Fibroblast of lung (primary cell): ENCODE measurements at regions not wholly inside any gene's neighbourhood (a gene's known extent, or its start where the extent isn't known, plus 50 kb on each side); places are given as distances from the start of the nearest gene placed in this dataset.

Experiments used
- DNase-seq, 2 donors: peaks; one replicate each; pipeline versions ENCODE4 v3.0.0 to v3.0.0-alpha.2; 2010; ENCODE audit warnings: low read depth in 2 of 2
- H2AFZ ChIP-seq: 2 replicates; pipeline ENCODE4 v1.5.1; 2012; ENCODE audit warnings: low read length, control low read depth, inconsistent platforms
- H3K27ac ChIP-seq: 2 replicates; pipeline ENCODE4 v1.5.1; 2011; ENCODE audit warnings: low read length, control low read depth; ENCODE audit not compliant: insufficient read depth
- H3K27me3 ChIP-seq: 2 replicates; pipeline ENCODE4 v1.5.1; 2011; ENCODE audit warnings: mild to moderate bottlenecking, low read length; ENCODE audit not compliant: control insufficient read depth, insufficient read depth
- H3K36me3 ChIP-seq: 2 replicates; pipeline ENCODE4 v1.5.1; 2011; ENCODE audit warnings: low read length; ENCODE audit not compliant: control insufficient read depth, insufficient read depth
- H3K4me1 ChIP-seq: 2 replicates; pipeline ENCODE4 v1.5.1; 2011; ENCODE audit warnings: low read length; ENCODE audit not compliant: control insufficient read depth, insufficient read depth; ENCODE audit errors: extremely low read depth
- H3K4me2 ChIP-seq: 2 replicates; pipeline ENCODE4 v1.5.1; 2011; ENCODE audit warnings: low read length, control low read depth; ENCODE audit not compliant: insufficient read depth; ENCODE audit errors: extremely low read depth
- H3K4me3 ChIP-seq, 4 experiments: fragments of 200-600 bp in 1 of 4; sonication (generic) in 1 of 4; replicated peaks in 1 of 4; 2 replicates each; pipeline ENCODE4 v1.5.1; 2011 to 2016; ENCODE audit warnings: low read length in 4 of 4, low read depth in 3 of 4, mild to moderate bottlenecking in 3 of 4, control low read depth in 2 of 4, inconsistent platforms in 1 of 4, mixed read lengths in 1 of 4; ENCODE audit not compliant: insufficient read depth in 1 of 4; ENCODE audit errors: control extremely low read depth in 1 of 4
- H3K79me2 ChIP-seq: 2 replicates; pipeline ENCODE4 v1.5.1; 2012; ENCODE audit warnings: mild to moderate bottlenecking, low read length, inconsistent platforms; ENCODE audit not compliant: control insufficient read depth, insufficient read depth
- H3K9ac ChIP-seq: 2 replicates; pipeline ENCODE4 v1.5.1; 2011; ENCODE audit warnings: mild to moderate bottlenecking, low read length, control low read depth; ENCODE audit not compliant: insufficient read depth
- H3K9me3 ChIP-seq: 2 replicates; pipeline ENCODE4 v1.5.1; 2012; ENCODE audit warnings: low read depth, low read length; ENCODE audit not compliant: control insufficient read depth, insufficient read depth
- H4K20me1 ChIP-seq: 2 replicates; pipeline ENCODE4 v1.5.1; 2011; ENCODE audit warnings: low read length; ENCODE audit not compliant: control insufficient read depth, insufficient read depth; ENCODE audit errors: extremely low read depth
- EZH2 ChIP-seq: IDR thresholded peaks from 2 replicates; pipeline ENCODE4 v1.5.1; 2012; ENCODE audit warnings: low read length, control low read depth, mild to moderate bottlenecking; ENCODE audit errors: missing control alignments
- TF ChIP-seq, protein P1 (sequence below), 2 donors: IDR thresholded peaks in 1 of 2; conservative IDR thresholded peaks in 1 of 2; 1 replicate in 1 of 2; 2 replicates in 1 of 2; pipeline ENCODE4 v1.5.1; 2011 to 2012; ENCODE audit warnings: low read length in 2 of 2, control low read depth in 1 of 2, inconsistent platforms in 1 of 2, low read depth in 1 of 2, mild to moderate bottlenecking in 1 of 2

DNA sequence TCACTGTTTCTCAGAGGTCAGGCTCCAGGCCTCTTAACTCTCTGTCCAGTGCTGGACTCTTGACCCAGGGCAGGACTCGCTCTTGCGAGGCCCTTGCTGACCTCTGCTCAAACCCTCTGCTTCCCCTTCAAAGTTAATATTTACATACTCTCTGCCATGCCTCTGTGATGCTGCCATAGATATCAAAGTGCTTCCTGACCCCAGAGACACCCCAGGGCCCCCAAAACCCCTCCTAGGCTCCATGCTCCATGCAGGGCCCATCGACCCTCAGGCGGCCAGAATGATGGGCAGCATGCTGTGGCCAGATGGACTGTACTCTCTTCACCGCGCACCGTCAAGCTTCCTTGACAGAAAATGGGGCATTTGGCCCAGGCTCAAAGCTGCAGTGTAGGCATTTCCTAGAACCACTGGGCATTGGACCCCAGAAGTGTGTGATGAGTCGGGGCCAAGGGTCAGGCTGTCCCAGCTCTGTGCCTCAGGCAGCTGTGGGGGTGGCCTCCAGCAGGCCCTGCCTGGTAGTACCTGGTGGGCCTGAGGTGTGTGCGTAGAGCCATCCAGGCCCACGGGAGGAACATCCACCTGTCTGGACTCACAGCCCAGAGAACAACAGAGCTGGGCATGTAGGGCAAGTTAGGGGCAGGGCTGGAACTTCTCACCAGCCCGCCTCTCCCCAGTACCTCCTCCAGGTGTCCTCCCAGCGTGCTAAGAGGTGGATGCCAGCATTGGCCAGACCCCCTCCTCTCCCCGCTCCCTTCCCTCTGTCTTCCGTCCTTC lies 142.8 kb downstream of the VEGFA start:
- TF ChIP-seq, protein P1, sequence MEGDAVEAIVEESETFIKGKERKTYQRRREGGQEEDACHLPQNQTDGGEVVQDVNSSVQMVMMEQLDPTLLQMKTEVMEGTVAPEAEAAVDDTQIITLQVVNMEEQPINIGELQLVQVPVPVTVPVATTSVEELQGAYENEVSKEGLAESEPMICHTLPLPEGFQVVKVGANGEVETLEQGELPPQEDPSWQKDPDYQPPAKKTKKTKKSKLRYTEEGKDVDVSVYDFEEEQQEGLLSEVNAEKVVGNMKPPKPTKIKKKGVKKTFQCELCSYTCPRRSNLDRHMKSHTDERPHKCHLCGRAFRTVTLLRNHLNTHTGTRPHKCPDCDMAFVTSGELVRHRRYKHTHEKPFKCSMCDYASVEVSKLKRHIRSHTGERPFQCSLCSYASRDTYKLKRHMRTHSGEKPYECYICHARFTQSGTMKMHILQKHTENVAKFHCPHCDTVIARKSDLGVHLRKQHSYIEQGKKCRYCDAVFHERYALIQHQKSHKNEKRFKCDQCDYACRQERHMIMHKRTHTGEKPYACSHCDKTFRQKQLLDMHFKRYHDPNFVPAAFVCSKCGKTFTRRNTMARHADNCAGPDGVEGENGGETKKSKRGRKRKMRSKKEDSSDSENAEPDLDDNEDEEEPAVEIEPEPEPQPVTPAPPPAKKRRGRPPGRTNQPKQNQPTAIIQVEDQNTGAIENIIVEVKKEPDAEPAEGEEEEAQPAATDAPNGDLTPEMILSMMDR (conservative IDR thresholded peaks at IDR 0.05 in 1 of 2, IDR thresholded peaks at IDR 0.05 in 1 of 2; ENCODE audit: low read depth in 1 of 2, low read length in 2 of 2), result no peak
- TF ChIP-seq EZH2, result no peak
- DNase-seq, result no peak
- H3K4me2 ChIP-seq, result no peak overlapping the region
- H3K79me2 ChIP-seq, result no peaks in the 10 kb centered on the region
- H3K4me3 ChIP-seq, result no peak overlapping the region
- peaks cover 2% of the 10 kb centered on the region for H3K27me3 ChIP-seq
- H3K4me1 ChIP-seq, result no peaks in the 10 kb centered on the region
- no peaks in the 10 kb centered on the region for H4K20me1 ChIP-seq
- no peak overlapping the region for H2AFZ ChIP-seq
- no peaks in the 10 kb centered on the region for H3K9me3 ChIP-seq
- H3K27ac ChIP-seq, result no peak overlapping the region
- H3K9ac ChIP-seq, result no peak overlapping the region
- no peaks in the 10 kb centered on the region for H3K36me3 ChIP-seq

DNA sequence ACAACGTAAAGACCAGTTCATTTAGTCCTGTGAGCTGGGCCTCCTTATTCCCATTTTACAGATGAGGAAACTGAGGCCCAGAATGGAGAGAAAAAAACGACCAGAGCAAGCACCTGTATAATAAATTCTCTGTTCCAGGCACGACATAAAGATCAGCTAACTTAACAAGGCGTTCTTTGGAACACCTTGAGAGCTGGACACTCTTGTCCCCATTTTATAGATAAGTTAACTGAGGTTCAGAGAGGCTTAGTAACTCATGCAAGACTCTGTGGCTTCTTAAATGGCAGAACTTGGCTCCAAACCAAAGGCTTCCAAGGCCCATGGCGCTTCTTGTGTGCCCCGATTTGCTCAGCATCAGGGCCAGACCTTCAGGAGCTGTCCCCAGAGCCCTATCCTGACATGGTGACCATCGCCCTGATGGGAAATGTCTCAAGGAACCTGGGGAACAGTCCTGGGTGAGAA lies 142.1 kb downstream of the VEGFA start:
- H3K27me3 ChIP-seq, result peaks cover 2% of the 10 kb centered on the region
- no peak for DNase-seq
- TF ChIP-seq EZH2, result no peak
- TF ChIP-seq, protein P1 (conservative IDR thresholded peaks at IDR 0.05 in 1 of 2, IDR thresholded peaks at IDR 0.05 in 1 of 2; ENCODE audit: low read depth in 1 of 2, low read length in 2 of 2), result no peak
- H3K4me3 ChIP-seq, result no peak overlapping the region
- no peak overlapping the region for H3K4me2 ChIP-seq
- no peaks in the 10 kb centered on the region for H3K79me2 ChIP-seq
- H3K27ac ChIP-seq, result no peak overlapping the region
- H3K4me1 ChIP-seq, result no peaks in the 10 kb centered on the region
- H3K9ac ChIP-seq, result no peak overlapping the region
- H3K9me3 ChIP-seq, result no peaks in the 10 kb centered on the region
- no peaks in the 10 kb centered on the region for H4K20me1 ChIP-seq
- no peaks in the 10 kb centered on the region for H3K36me3 ChIP-seq
- no peak overlapping the region for H2AFZ ChIP-seq

DNA sequence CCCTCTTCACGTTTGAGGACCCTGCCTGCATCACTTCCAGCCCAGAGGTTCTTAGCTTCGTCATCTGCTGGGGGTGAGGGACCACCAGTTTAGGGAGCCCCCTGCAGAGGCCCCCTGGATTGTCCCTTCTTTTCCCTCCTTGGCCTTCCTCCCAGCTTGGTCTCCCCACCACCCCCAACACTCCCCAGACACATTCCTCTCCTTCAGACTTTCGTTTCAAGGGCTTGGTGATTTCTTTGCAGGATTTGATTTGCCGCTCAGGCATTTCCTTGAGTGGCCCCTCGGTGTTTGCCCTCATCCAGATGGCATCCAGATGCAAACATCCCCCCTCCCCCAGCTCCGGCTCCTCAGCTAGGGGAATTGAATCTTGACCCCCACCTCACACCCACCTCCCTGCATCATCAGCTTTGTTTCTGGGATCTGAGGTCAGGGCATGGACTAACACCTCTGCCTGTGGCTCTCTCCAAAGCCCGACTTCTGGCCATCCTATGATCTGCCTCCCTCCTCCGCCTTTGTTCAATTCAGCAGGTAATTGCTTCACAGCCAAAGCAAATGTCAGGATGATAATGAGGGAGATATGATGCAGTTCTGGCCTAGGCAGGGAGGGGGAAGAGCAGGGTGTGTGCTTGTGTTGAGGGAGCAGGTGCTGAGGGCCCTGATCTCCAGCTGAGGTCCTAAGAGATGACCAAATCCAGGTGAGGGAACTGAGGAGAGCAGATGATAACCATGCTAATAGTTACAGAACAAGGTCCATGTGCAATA lies 141.5 kb downstream of the VEGFA start:
- Histone ChIP-seq H2AFZ (no peak overlapping the region), H3K4me1 (no peaks in the 10 kb centered on the region), H3K9me3 (no peaks in the 10 kb centered on the region), H3K27ac (no peak overlapping the region), H3K79me2 (no peaks in the 10 kb centered on the region), H3K27me3 (peaks cover 2% of the 10 kb centered on the region), H3K9ac (no peak overlapping the region), H3K4me3 (no peak overlapping the region), H4K20me1 (no peaks in the 10 kb centered on the region), H3K4me2 (no peak overlapping the region), H3K36me3 (no peaks in the 10 kb centered on the region)
- no peak for DNase-seq
- no peak for TF ChIP-seq EZH2
- TF ChIP-seq, protein P1 (conservative IDR thresholded peaks at IDR 0.05 in 1 of 2, IDR thresholded peaks at IDR 0.05 in 1 of 2; ENCODE audit: low read depth in 1 of 2, low read length in 2 of 2), result no peak
